ENCODE measurements at regions not wholly inside any gene's neighbourhood (a gene's known extent, or its start where the extent isn't known, plus 50 kb on each side); places are given as distances from the start of the nearest gene placed in this dataset.

- no peak overlapping the region for H3K18ac ChIP-seq (ENCODE audit: insufficient read length, low read depth, low read length)
Observed at GRCh38 chr5:118365718-118366117, 622.6 kb downstream of the DTWD2 start.

More at GRCh38 chr5:118365718-118366117, 622.6 kb downstream of the DTWD2 start:
- no peaks in the 10 kb centered on the region for H3K36me3 Mint-ChIP-seq (ENCODE audit: insufficient read depth in 1 of 3, low read depth in 3 of 3)
- H3K4me3 Mint-ChIP-seq, result no peak overlapping the region
- Histone ChIP-seq H3K4ac (ENCODE audit: low read depth, low read length) (no peak overlapping the region), H3K79me1 (ENCODE audit: insufficient read depth, low read depth, low read length, poor library complexity, severe bottlenecking) (no peaks in the 10 kb centered on the region), H3K56ac (ENCODE audit: insufficient read length, low read depth, low read length) (no peak overlapping the region), H3K9ac (ENCODE audit: extremely low read depth, insufficient read length, low read length) (no peak overlapping the region), H4K20me1 (ENCODE audit: control insufficient read depth, insufficient read depth, insufficient read length) (no peaks in the 10 kb centered on the region), H4K91ac (ENCODE audit: insufficient read length, low read depth, low read length) (no peak overlapping the region), H4K8ac (replicated peaks; ENCODE audit: insufficient read length, low read depth, low read length) (no peak overlapping the region), H2AK5ac (ENCODE audit: insufficient read length, low read length) (no peak overlapping the region), H3K4me2 (ENCODE audit: insufficient read depth, insufficient read length, low read length) (no peak overlapping the region), H3K14ac (ENCODE audit: insufficient read depth, low read length) (no peak overlapping the region), H3K27me3 (ENCODE audit: insufficient read depth, low read length) (no peaks in the 10 kb centered on the region), H2AFZ (ENCODE audit: low read length) (no peak overlapping the region), H2BK12ac (ENCODE audit: insufficient read length, low read depth, low read length) (no peak overlapping the region), H3K23me2 (ENCODE audit: insufficient read length, low read depth, low read length, poor library complexity, severe bottlenecking) (no peaks in the 10 kb centered on the region), H3K23ac (ENCODE audit: insufficient read length, low read depth, low read length) (no peak overlapping the region), H3K9me3 (ENCODE audit: control insufficient read depth, low read depth, low read length) (no peaks in the 10 kb centered on the region), H3T11ph (ENCODE audit: low read length) (no peak overlapping the region), H3K79me2 (ENCODE audit: insufficient read depth, low read length) (no peaks in the 10 kb centered on the region), H3K27ac (ENCODE audit: insufficient read length, low read depth, low read length) (no peak overlapping the region), H3K4me1 (ENCODE audit: insufficient read depth, low read length) (no peaks in the 10 kb centered on the region), H2BK120ac (ENCODE audit: low read depth, low read length, poor library complexity, severe bottlenecking) (no peak overlapping the region), H2BK5ac (ENCODE audit: insufficient read length, low read length) (no peak overlapping the region), H2BK20ac (ENCODE audit: low read depth, low read length, poor library complexity, severe bottlenecking) (no peak overlapping the region), H2BK15ac (ENCODE audit: low read depth, low read length) (no peak overlapping the region), H4K5ac (ENCODE audit: insufficient read length, low read depth, low read length) (no peak overlapping the region)
- no peaks in the 10 kb centered on the region; a peak in 1 of 5 replicates for H3K9me3 Mint-ChIP-seq
- WGBS (ENCODE audit: extremely low coverage, insufficient read length, low lambda C conversion rate), result no CpG with 5 or more reads among the region's 4 CpGs
- TF ChIP-seq CTCF (conservative IDR thresholded peaks at IDR 0.05), result no peak
- no peaks in the 10 kb centered on the region for H3K27me3 Mint-ChIP-seq (ENCODE audit: low read depth)
- no peaks in the 10 kb centered on the region for H3K4me1 Mint-ChIP-seq
- H3K27ac Mint-ChIP-seq, result no peak overlapping the region
- DNase-seq, result no peak
